IPS DF 6.9 (cell line): ENCODE measurements at regions not wholly inside any gene's neighbourhood (a gene's known extent, or its start where the extent isn't known, plus 50 kb on each side); places are given as distances from the start of the nearest gene placed in this dataset.

Source experiments
- DNase-seq: peaks from one replicate; pipeline ENCODE4 v3.0.0-alpha.2; 2013; ENCODE audit warnings: low read depth, low spot score
- H3K27ac ChIP-seq: one replicate; pipeline ENCODE4 v1.5.1; 2013; ENCODE audit warnings: low read length, control low read depth
- H3K27me3 ChIP-seq: 2 replicates; pipeline ENCODE4 v1.6.1; 2013; ENCODE audit warnings: mild to moderate bottlenecking, low read length; ENCODE audit not compliant: control insufficient read depth, insufficient read depth
- H3K36me3 ChIP-seq: 2 replicates; pipeline ENCODE4 v1.6.1; 2013; ENCODE audit warnings: low read length; ENCODE audit not compliant: control insufficient read depth, insufficient read depth
- H3K4me1 ChIP-seq: 2 replicates; pipeline ENCODE4 v1.6.1; 2013; ENCODE audit warnings: low read length; ENCODE audit not compliant: control insufficient read depth, insufficient read depth
- H3K4me3 ChIP-seq: 2 replicates; pipeline ENCODE4 v1.5.1; 2013; ENCODE audit warnings: mild to moderate bottlenecking, low read length
- H3K9me3 ChIP-seq: 2 replicates; pipeline ENCODE4 v1.6.1; 2013; ENCODE audit warnings: low read length, inconsistent platforms; ENCODE audit not compliant: control insufficient read depth, insufficient read depth
- WGBS: extraction: QIAGEN DNeasy Blood & Tissue Kit; methylation state at CpG from one replicate; pipeline ENCODE4 v1.1.7; 2013; ENCODE audit warnings: mixed read lengths, missing lambda C conversion rate; ENCODE audit not compliant: insufficient read length, insufficient coverage; 5-methylcytosine and 5-hydroxymethylcytosine counted together

DNA sequence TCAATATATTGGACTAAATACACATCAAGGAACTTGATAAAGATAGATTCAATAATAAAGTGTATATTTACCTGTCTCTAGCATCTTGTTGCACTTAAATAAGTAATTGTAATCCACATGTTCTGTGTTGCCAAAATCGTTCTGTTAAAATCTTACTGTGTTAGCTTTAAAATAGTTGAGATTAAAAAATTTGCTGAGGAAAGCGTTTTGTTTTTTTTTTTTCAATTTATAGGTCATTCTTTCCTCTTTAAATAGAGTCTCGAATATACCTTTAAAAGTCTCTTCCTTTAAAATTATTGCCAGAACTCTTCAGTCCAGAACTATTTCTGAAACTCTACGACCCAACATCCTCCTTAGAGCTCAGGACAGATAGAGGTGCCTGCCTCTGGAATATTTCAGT, 195.6 kb upstream of the OPRM1 start:
- H3K36me3 ChIP-seq: no peaks in the 10 kb centered on the region
- WGBS: 100% methylated on average over 1 of the region's 4 CpGs
- no peaks in the 10 kb centered on the region for H3K27me3 ChIP-seq
- no peak overlapping the region for H3K27ac ChIP-seq
- DNase-seq: no peak
- no peak overlapping the region for H3K4me3 ChIP-seq
- no peaks in the 10 kb centered on the region for H3K9me3 ChIP-seq
- H3K4me1 ChIP-seq: peaks cover 4% of the 10 kb centered on the region; the same call in 1 of the 2 replicates

DNA sequence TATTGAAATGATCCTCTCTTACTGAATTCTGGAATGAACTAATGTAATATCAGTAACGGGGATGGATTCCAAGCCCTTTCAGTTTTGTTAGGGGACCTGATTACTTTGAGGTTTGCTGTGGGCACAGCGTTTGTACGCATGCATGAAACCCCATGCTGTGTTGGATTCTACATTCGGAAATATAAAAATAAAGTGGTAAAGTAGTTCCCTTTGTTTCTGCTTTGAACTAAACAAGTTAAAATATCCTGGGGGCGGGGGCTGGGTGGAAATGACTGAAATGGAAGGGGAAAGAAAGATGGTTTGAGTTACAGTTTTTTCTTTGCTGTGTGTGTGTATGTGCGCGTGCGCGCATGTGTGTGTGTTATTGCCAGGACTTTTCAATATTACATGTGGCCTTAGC, 196.5 kb upstream of the OPRM1 start:
- no peak for DNase-seq
- no CpG with 5 or more reads among the region's 9 CpGs for WGBS
- Histone ChIP-seq H3K4me3 (no peak overlapping the region), H3K9me3 (no peaks in the 10 kb centered on the region), H3K27me3 (no peaks in the 10 kb centered on the region), H3K27ac (no peak overlapping the region), H3K4me1 (peaks cover 4% of the 10 kb centered on the region; the same call in 1 of the 2 replicates), H3K36me3 (no peaks in the 10 kb centered on the region)

DNA sequence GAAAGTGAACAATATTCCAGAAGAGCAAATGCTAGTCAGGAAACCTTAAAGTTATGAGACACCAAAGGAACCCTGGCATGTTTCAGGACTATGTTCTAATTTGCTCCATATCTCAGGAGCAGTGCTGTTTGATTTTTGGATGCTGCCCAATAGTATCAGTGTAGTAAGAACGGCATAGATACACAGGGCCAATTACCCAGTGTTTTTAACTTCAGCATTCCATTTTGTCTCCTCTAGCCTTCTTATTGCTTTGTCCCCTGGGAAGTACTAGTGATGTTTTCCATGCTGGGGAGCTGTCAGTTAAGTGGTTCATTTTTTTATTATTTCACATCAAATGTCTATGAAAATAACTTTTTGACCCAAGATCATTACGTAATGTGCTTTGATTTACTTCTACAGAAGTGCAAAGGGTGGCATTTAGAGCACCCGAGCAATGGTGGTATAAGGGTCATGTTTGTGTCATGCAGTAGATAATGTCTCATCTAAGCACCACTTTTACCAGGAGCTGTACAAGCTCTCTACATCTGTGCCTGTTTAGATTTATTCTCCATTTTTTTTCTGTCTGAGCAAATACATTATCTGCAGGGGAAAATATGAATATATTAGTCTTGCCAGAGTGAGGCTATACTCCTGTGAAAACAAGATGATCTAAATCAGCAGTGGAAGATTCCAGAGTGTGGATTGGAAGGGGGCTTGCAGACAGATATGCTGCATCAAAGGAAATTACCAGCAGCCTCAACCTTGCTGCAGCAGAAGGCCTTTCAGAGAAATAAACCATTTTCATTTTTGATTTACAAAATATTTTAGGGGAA, 198.8 kb upstream of the OPRM1 start:
- no peak overlapping the region for H3K4me3 ChIP-seq
- no peaks in the 10 kb centered on the region for H3K27me3 ChIP-seq
- DNase-seq: no peak
- peaks cover 4% of the 10 kb centered on the region; the same call in 1 of the 2 replicates for H3K4me1 ChIP-seq
- no peaks in the 10 kb centered on the region for H3K36me3 ChIP-seq
- H3K9me3 ChIP-seq: no peaks in the 10 kb centered on the region
- H3K27ac ChIP-seq: no peak overlapping the region
- no CpG with 5 or more reads among the region's 3 CpGs for WGBS

DNA sequence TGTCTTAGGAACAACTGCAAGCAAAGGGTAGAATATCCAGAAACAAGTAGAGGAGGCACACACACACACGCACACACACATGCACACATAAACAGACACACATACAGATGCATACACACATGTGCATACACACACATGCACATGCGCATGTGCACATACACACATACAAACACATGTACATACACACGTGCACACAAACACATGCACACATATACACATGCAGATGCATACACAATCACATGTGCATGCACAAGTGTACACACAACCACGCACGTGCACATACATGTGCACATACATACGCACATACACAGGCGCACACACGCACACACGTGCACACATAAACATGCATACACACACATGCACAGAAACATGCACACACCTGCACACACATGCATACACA, 206.5 kb upstream of the OPRM1 start:
- no CpG with 5 or more reads among the region's 9 CpGs for WGBS

DNA sequence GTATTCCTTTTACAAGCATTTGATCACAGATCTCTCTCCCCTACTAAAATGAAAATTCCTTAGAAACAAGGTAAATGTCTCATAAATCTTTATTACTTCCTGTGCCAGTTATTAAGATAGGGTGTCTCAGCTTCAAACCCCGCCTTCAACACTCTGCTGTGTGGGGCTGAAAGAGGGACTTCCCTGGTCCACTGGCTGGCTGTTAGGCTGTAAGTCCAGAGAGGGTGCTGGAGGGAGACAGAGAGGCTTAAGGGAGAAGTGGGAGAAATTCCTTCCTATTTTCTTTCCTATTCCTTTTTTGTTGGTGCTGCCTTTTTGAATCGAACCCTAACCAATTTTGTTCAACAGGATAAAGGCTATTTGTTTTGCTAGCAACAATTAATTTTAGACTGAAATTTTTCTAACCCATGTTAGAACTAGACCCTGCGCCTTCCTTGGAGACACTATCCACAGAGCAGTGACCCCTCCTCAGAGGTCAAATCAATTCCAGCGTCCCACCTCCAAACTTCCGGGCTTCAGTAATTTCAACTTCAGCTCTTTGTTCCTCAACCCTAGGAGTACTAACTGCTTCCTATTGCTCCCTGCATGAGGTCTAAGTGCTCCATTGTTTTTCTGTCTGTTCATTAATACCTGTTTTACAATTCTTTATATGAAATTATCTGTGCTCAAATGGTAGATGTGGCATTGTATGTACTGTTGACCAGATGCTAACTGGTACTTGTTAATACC, 207.5 kb upstream of the OPRM1 start:
- Histone ChIP-seq H3K27ac (no peak overlapping the region), H3K36me3 (no peaks in the 10 kb centered on the region), H3K4me1 (peaks cover 5% of the 10 kb centered on the region; the same call in 1 of the 2 replicates), H3K27me3 (no peaks in the 10 kb centered on the region), H3K9me3 (no peaks in the 10 kb centered on the region), H3K4me3 (no peak overlapping the region)
- no peak for DNase-seq
- WGBS: no CpG with 5 or more reads among the region's 5 CpGs

More for the DNA sequence above, 206.5 kb upstream of the OPRM1 start:
- Histone ChIP-seq H3K4me1 (peaks cover 5% of the 10 kb centered on the region; the same call in 1 of the 2 replicates), H3K27ac (no peak overlapping the region), H3K36me3 (no peaks in the 10 kb centered on the region), H3K27me3 (no peaks in the 10 kb centered on the region), H3K4me3 (no peak overlapping the region), H3K9me3 (no peaks in the 10 kb centered on the region)
- no peak for DNase-seq

DNA sequence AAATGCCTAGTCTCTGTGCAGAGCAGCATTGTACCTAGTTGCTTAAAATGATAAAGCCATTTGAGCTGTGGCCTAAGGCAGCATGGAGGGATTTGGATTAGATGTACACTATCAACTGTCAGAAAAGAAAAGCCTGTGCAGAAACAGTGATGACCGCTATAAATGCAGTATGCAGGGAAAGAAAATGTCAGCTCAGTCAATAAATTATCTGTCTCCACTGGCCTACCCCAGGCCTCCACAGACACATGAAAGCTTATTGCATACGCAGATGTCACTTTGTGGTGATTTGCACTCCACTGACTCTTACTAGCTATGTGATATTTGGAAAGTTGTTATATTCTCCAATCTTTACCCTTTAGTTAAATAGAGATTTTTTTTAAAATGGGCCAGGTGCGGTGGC, 221.9 kb upstream of the OPRM1 start:
- no peak for DNase-seq
- WGBS: no CpG with 5 or more reads among the region's 3 CpGs
- Histone ChIP-seq H3K36me3 (no peaks in the 10 kb centered on the region), H3K4me3 (no peak overlapping the region), H3K9me3 (no peaks in the 10 kb centered on the region), H3K27me3 (no peaks in the 10 kb centered on the region), H3K27ac (no peak overlapping the region), H3K4me1 (no peaks in the 10 kb centered on the region)

DNA sequence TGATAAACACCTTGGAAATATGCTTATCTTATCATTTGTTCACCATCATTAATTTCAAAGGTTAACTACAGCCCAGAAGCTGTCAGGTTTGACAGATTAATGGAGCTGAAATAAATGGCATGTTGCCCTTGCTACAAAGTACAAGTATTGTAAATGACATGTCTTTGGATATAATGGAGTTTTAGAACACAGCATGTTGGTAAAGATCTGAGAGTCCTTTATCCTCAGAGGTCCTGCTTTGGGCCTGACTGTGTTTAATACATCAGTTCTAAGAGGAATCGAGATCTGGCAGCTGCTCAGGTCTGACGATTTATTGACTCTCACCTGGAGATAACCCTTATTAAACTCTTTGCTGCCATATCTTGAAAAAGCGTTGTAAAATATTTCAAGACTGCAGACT, 222.7 kb upstream of the OPRM1 start:
- Histone ChIP-seq H3K36me3 (no peaks in the 10 kb centered on the region), H3K27me3 (no peaks in the 10 kb centered on the region), H3K4me3 (no peak overlapping the region), H3K9me3 (no peaks in the 10 kb centered on the region), H3K4me1 (no peaks in the 10 kb centered on the region), H3K27ac (no peak overlapping the region)
- whole genome bisulfite sequencing: no CpG with 5 or more reads among the region's 3 CpGs
- no peak for DNase-seq

DNA sequence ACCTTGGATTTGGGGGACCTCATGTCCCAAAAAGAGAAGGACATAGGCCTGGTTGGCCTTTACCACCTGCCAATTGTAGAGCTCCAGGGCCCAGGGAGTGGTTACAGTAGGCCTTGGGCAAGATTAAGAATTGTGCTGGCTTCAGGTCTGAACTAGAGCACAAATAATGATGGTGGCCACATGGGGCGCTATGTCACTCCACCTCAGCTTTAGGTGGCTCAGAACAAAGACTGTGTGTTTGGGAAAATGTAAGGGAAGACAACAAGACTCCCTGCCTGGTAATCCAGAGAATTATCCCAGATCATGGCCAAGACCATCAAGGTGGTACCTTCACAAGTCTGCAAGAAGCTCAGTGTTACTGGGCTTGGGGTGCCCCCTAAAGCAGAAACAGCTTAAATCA, 224.9 kb upstream of the OPRM1 start:
- no peaks in the 10 kb centered on the region for H3K9me3 ChIP-seq
- H3K4me1 ChIP-seq: no peaks in the 10 kb centered on the region
- no peaks in the 10 kb centered on the region for H3K27me3 ChIP-seq
- no peak overlapping the region for H3K4me3 ChIP-seq
- no peaks in the 10 kb centered on the region for H3K36me3 ChIP-seq
- peak; percentile 67 for DNase-seq
- no peak overlapping the region for H3K27ac ChIP-seq
- WGBS: no CpG with 5 or more reads among the region's 1 CpG

DNA sequence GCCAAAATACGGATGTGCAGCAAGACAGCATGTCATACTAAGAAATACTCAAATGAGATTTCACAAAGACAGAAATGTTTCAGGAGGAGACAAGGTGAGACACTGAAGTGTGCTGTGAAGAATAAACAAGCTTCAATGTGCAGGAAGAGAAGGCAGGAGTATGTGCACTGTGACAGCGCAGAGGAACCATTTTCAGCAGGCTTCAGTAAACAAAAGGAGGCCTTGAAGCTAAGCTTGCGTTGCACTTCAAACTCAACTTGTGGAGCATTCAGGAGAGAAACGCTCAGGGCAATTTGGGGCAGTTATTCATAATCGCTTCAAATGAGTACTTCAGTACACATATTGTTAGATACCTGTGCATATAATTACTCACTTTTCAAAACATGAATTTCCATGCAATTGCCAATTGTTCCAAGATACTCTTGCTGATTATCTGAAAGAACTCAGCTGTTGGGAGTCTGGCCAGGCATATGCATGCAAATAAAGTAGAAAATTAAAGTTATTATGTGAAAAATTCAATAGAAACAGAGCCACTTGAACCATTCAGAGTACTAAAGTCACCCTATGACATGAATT, 234.2 kb upstream of the OPRM1 start:
- Histone ChIP-seq H3K27me3 (no peaks in the 10 kb centered on the region), H3K27ac (no peak overlapping the region), H3K9me3 (no peaks in the 10 kb centered on the region), H3K36me3 (no peaks in the 10 kb centered on the region), H3K4me1 (no peaks in the 10 kb centered on the region), H3K4me3 (no peak overlapping the region)
- WGBS: no CpG with 5 or more reads among the region's 5 CpGs
- DNase-seq: no peak

DNA sequence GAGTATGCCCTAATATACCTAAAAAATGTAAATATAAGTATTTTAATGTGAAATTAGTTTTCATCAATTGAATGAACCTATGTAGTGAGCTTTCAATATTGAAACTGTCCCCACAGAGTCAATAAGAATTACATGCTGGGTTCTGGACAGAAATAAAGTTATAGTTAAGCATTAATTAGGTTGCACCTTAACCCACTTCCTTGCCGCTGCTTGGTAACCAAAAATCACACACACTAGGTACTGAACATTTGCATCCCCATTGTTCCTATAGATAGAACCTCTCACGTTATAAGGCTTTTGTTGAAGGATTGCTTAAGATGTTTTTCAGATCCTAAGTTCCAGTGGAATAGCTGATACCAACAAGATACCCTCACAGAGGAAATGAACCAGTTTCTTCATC, 237.1 kb upstream of the OPRM1 start:
- WGBS: no CpG with 5 or more reads among the region's 2 CpGs
- Histone ChIP-seq H3K36me3 (no peaks in the 10 kb centered on the region), H3K4me3 (no peak overlapping the region), H3K9me3 (no peaks in the 10 kb centered on the region), H3K27me3 (no peaks in the 10 kb centered on the region), H3K27ac (no peak overlapping the region), H3K4me1 (no peaks in the 10 kb centered on the region)
- DNase-seq: no peak
